Gastrocnemius medialis (tissue), 4 donors: ENCODE measurements at regions not wholly inside any gene's neighbourhood (a gene's known extent, or its start where the extent isn't known, plus 50 kb on each side); places are given as distances from the start of the nearest gene placed in this dataset.

Source experiments
- CTCF ChIP-seq, 5 experiments: fragments of 450-650 bp in 3 of 5; fragments of 200-600 bp in 2 of 5; sonication (generic) in 2 of 5; IDR thresholded peaks in 4 of 5; conservative IDR thresholded peaks in 1 of 5; 1 replicate in 4 of 5; 2 replicates in 1 of 5; pipeline ENCODE4 v1.5.1; 2016 to 2019; ENCODE audit warnings: antibody characterized with exemption in 5 of 5, mild to moderate bottlenecking in 3 of 5, moderate library complexity in 3 of 5
- POLR2A ChIP-seq, 2 donors: fragments of 450-650 bp; IDR thresholded peaks; one replicate each; pipeline ENCODE4 v1.6.1; 2017; ENCODE audit warnings: antibody characterized with exemption in 2 of 2, mild to moderate bottlenecking in 2 of 2, moderate library complexity in 2 of 2

- no peak for TF ChIP-seq POLR2A (IDR thresholded peaks at IDR 0.05)
- TF ChIP-seq CTCF (IDR thresholded peaks at IDR 0.05 in 4 of 5, conservative IDR thresholded peaks at IDR 0.05 in 1 of 5) = no peak
Measured at GRCh38 chr6:103356531-103356930, 1503.2 kb downstream of the HACE1 start.
